Astrocyte of the spinal cord (primary cell): ENCODE measurements at regions not wholly inside any gene's neighbourhood (a gene's known extent, or its start where the extent isn't known, plus 50 kb on each side); places are given as distances from the start of the nearest gene placed in this dataset.

Experiments used
- DNase-seq: peaks from one replicate; pipeline ENCODE4 v3.0.0; 2011; ENCODE audit warnings: low read depth, low spot score
- H3K4me3 ChIP-seq: 2 replicates; pipeline ENCODE4 v1.5.1; 2011; ENCODE audit warnings: low read depth, mild to moderate bottlenecking, low read length, moderate library complexity
- CTCF ChIP-seq: IDR thresholded peaks from 2 replicates; pipeline ENCODE4 v1.5.1; 2012; ENCODE audit warnings: low read depth, mild to moderate bottlenecking, low read length, inconsistent platforms
- in situ Hi-C: cut with HindIII; loops from 2 replicates; pipeline ENCODE4 v1.10.0; 2017; ENCODE audit warnings: low sequenced_read_pairs

- no peak for DNase-seq
- in situ Hi-C loops, result no loop called here
- no peak overlapping the region for H3K4me3 ChIP-seq
- TF ChIP-seq CTCF, result no peak
Measured at GRCh38 chr17:34832376-34832775, 128.9 kb downstream of the CCT6B start.

- no peak for DNase-seq
- in situ Hi-C loops, result no loop called here
- H3K4me3 ChIP-seq, result no peak overlapping the region
- TF ChIP-seq CTCF, result no peak
Measured at GRCh38 chr17:34827008-34827407, 134.3 kb downstream of the CCT6B start.

- no peak for DNase-seq
- no peak for TF ChIP-seq CTCF
- in situ Hi-C loops, result no loop called here
- no peak overlapping the region for H3K4me3 ChIP-seq
Measured at GRCh38 chr17:34826332-34826731, 134.9 kb downstream of the CCT6B start.

- DNase-seq, result no peak
- in situ Hi-C loops, result no loop called here
- H3K4me3 ChIP-seq, result no peak overlapping the region
- no peak for TF ChIP-seq CTCF
Measured at GRCh38 chr17:34825884-34826283, 135.4 kb downstream of the CCT6B start.

GRCh38 chr17:34825102-34825501, 136.2 kb downstream of the CCT6B start:
- no peak for DNase-seq
- TF ChIP-seq CTCF, result no peak
- no peak overlapping the region for H3K4me3 ChIP-seq
- in situ Hi-C loops, result no loop called here

- TF ChIP-seq CTCF, result no peak
- in situ Hi-C loops, result no loop called here
- no peak for DNase-seq
- H3K4me3 ChIP-seq, result no peak overlapping the region
Measured at GRCh38 chr17:34823023-34823422, 138.2 kb downstream of the CCT6B start.
